ENCODE measurements at regions not wholly inside any gene's neighbourhood (a gene's known extent, or its start where the extent isn't known, plus 50 kb on each side); places are given as distances from the start of the nearest gene placed in this dataset.

DNA sequence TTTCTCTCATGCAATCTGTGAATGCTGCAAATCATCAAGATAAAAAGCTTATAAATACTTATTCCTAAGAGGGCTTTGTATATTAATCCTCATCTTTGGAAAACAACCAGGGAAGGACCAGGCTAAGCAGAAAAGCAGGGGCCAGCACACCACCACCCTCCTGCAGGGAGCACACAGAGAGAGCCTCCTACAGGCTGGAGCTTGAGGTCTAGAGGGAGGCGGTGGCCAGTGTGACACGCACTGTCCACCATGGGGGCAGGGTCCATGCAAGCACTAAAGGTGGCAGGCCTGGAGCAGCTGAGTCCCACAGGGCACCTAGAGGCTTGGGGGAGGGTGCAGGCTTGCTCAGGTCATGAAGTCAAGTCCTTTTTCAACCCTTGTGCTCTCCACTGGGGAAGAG, 236.9 kb downstream of the TACR3 start:
- TF ChIP-seq FOXM1 (IDR thresholded peaks at IDR 0.05; ENCODE audit: borderline replicate concordance): no peak
- TF ChIP-seq ELF4 (IDR thresholded peaks at IDR 0.05): no peak
- TF ChIP-seq ZNF384 (IDR thresholded peaks at IDR 0.05): no peak
- no peak for TF ChIP-seq SUZ12 (IDR thresholded peaks at IDR 0.05)
- TF ChIP-seq HDGF (IDR thresholded peaks at IDR 0.05; ENCODE audit: borderline replicate concordance): no peak

Data from HEK293T (cell line).